ENCODE measurements at regions not wholly inside any gene's neighbourhood (a gene's known extent, or its start where the extent isn't known, plus 50 kb on each side); places are given as distances from the start of the nearest gene placed in this dataset.

- ChIA-PET POLR2A (ENCODE audit: low non-redundant PET) (no interaction called here), CTCF (no interaction called here)
- no peak for DNase-seq (ENCODE audit: low spot score)
- no peaks in the 10 kb centered on the region for H3K4me1 ChIP-seq (ENCODE audit: insufficient read depth, low read length, poor library complexity, severe bottlenecking)
- no peaks in the 10 kb centered on the region for H3K9me3 ChIP-seq (ENCODE audit: low read depth, low read length, poor library complexity, severe bottlenecking)
- TF ChIP-seq, protein P1, sequence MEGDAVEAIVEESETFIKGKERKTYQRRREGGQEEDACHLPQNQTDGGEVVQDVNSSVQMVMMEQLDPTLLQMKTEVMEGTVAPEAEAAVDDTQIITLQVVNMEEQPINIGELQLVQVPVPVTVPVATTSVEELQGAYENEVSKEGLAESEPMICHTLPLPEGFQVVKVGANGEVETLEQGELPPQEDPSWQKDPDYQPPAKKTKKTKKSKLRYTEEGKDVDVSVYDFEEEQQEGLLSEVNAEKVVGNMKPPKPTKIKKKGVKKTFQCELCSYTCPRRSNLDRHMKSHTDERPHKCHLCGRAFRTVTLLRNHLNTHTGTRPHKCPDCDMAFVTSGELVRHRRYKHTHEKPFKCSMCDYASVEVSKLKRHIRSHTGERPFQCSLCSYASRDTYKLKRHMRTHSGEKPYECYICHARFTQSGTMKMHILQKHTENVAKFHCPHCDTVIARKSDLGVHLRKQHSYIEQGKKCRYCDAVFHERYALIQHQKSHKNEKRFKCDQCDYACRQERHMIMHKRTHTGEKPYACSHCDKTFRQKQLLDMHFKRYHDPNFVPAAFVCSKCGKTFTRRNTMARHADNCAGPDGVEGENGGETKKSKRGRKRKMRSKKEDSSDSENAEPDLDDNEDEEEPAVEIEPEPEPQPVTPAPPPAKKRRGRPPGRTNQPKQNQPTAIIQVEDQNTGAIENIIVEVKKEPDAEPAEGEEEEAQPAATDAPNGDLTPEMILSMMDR (conservative IDR thresholded peaks at IDR 0.05; ENCODE audit: low read depth, low read length): no peak
- TF ChIP-seq EZH2 (IDR thresholded peaks at IDR 0.05; ENCODE audit: borderline replicate concordance, low read depth, low read length, poor library complexity, severe bottlenecking): no peak
- no peak overlapping the region for H3K4me3 ChIP-seq (ENCODE audit: low read depth, low read length, poor library complexity, severe bottlenecking)
- no peak overlapping the region for H3K27ac ChIP-seq (ENCODE audit: low read depth, low read length, poor library complexity, severe bottlenecking)
- intact Hi-C loops (cut with micrococcal nuclease; ENCODE audit: unreplicated experiment): no loop called here
- H3K27me3 ChIP-seq (replicated peaks; ENCODE audit: insufficient read depth, low read depth, low read length, poor library complexity): no peaks in the 10 kb centered on the region
- BruUV-seq (replicated peaks): no TSS peak
- no peaks in the 10 kb centered on the region for H3K36me3 ChIP-seq (ENCODE audit: insufficient read depth, low read length, poor library complexity, severe bottlenecking)
These were observed 1533.9 kb upstream of the PABPC4L start for GRCh38 chr4:135735512-135735911.

GRCh38 chr4:135732448-135732847 is 1530.9 kb upstream of the PABPC4L start:
- no peaks in the 10 kb centered on the region for H3K36me3 ChIP-seq (ENCODE audit: insufficient read depth, low read length, poor library complexity, severe bottlenecking)
- ChIA-PET CTCF (no interaction called here), POLR2A (ENCODE audit: low non-redundant PET) (no interaction called here)
- H3K9me3 ChIP-seq (ENCODE audit: low read depth, low read length, poor library complexity, severe bottlenecking): no peaks in the 10 kb centered on the region
- BruUV-seq (replicated peaks): no TSS peak
- intact Hi-C loops (cut with micrococcal nuclease; ENCODE audit: unreplicated experiment): no loop called here
- DNase-seq (ENCODE audit: low spot score): no peak
- TF ChIP-seq, protein P1 (conservative IDR thresholded peaks at IDR 0.05; ENCODE audit: low read depth, low read length): no peak
- no peak for TF ChIP-seq EZH2 (IDR thresholded peaks at IDR 0.05; ENCODE audit: borderline replicate concordance, low read depth, low read length, poor library complexity, severe bottlenecking)
- no peaks in the 10 kb centered on the region for H3K4me1 ChIP-seq (ENCODE audit: insufficient read depth, low read length, poor library complexity, severe bottlenecking)
- no peak overlapping the region for H3K27ac ChIP-seq (ENCODE audit: low read depth, low read length, poor library complexity, severe bottlenecking)
- H3K4me3 ChIP-seq (ENCODE audit: low read depth, low read length, poor library complexity, severe bottlenecking): no peak overlapping the region
- H3K27me3 ChIP-seq (replicated peaks; ENCODE audit: insufficient read depth, low read depth, low read length, poor library complexity): no peaks in the 10 kb centered on the region

- ChIA-PET POLR2A (ENCODE audit: low non-redundant PET) (no interaction called here), CTCF (no interaction called here)
- H3K36me3 ChIP-seq (ENCODE audit: insufficient read depth, low read length, poor library complexity, severe bottlenecking): no peaks in the 10 kb centered on the region
- no peak overlapping the region for H3K27ac ChIP-seq (ENCODE audit: low read depth, low read length, poor library complexity, severe bottlenecking)
- no peak overlapping the region for H3K4me3 ChIP-seq (ENCODE audit: low read depth, low read length, poor library complexity, severe bottlenecking)
- TF ChIP-seq, protein P1 (conservative IDR thresholded peaks at IDR 0.05; ENCODE audit: low read depth, low read length): no peak
- TF ChIP-seq EZH2 (IDR thresholded peaks at IDR 0.05; ENCODE audit: borderline replicate concordance, low read depth, low read length, poor library complexity, severe bottlenecking): no peak
- no peaks in the 10 kb centered on the region for H3K4me1 ChIP-seq (ENCODE audit: insufficient read depth, low read length, poor library complexity, severe bottlenecking)
- intact Hi-C loops (cut with micrococcal nuclease; ENCODE audit: unreplicated experiment): no loop called here
- DNase-seq (ENCODE audit: low spot score): no peak
- H3K9me3 ChIP-seq (ENCODE audit: low read depth, low read length, poor library complexity, severe bottlenecking): no peaks in the 10 kb centered on the region
- H3K27me3 ChIP-seq (replicated peaks; ENCODE audit: insufficient read depth, low read depth, low read length, poor library complexity): no peaks in the 10 kb centered on the region
- no TSS peak for BruUV-seq (replicated peaks)
These were observed 1530.1 kb upstream of the PABPC4L start for GRCh38 chr4:135731682-135732081.

Measured in A673 (cell line).